ENCODE measurements at regions not wholly inside any gene's neighbourhood (a gene's known extent, or its start where the extent isn't known, plus 50 kb on each side); places are given as distances from the start of the nearest gene placed in this dataset.

- no peak overlapping the region for H3K4me3 ChIP-seq
- no peaks in the 10 kb centered on the region for H3K27me3 ChIP-seq
- H3K36me3 ChIP-seq (replicated peaks in 1 of 2; ENCODE audit: insufficient read depth in 1 of 2, low read depth in 2 of 2): no peaks in the 10 kb centered on the region
- intact Hi-C loops (cut with DNase I): no loop called here
- no peak overlapping the region for H3K27ac ChIP-seq
- DNase-seq (no peak), ATAC-seq (no peak)
- H3K4me1 ChIP-seq: no peaks in the 10 kb centered on the region
- H3K9me3 ChIP-seq: no peaks in the 10 kb centered on the region
- TF ChIP-seq POLR2A (IDR thresholded peaks at IDR 0.05) (no peak), CTCF (IDR thresholded peaks at IDR 0.05) (no peak)
Measured at GRCh38 chr10:62580396-62580795, 206.2 kb downstream of the ZNF365 start.

- Histone ChIP-seq H3K27ac (no peak overlapping the region), H3K4me1 (no peaks in the 10 kb centered on the region), H3K4me3 (no peak overlapping the region), H3K36me3 (replicated peaks in 1 of 2; ENCODE audit: insufficient read depth in 1 of 2, low read depth in 2 of 2) (no peaks in the 10 kb centered on the region), H3K27me3 (no peaks in the 10 kb centered on the region), H3K9me3 (no peaks in the 10 kb centered on the region)
- DNase-seq (no peak), ATAC-seq (no peak)
- no peak for TF ChIP-seq POLR2A (IDR thresholded peaks at IDR 0.05)
- WGBS, 2 donors: 57 to 63% methylated on average over 3 of the region's 3 CpGs
- intact Hi-C loops (cut with DNase I): no loop called here
Measured at GRCh38 chr10:62581351-62581750, 207.2 kb downstream of the ZNF365 start.

- ATAC-seq: no peak
Measured at GRCh38 chr10:62582101-62582705, 208.0 kb downstream of the ZNF365 start.

GRCh38 chr10:62582804-62583208, 208.6 kb downstream of the ZNF365 start:
- H3K4me3 ChIP-seq: no peak overlapping the region
- no peak overlapping the region for H3K27ac ChIP-seq
- no peaks in the 10 kb centered on the region for H3K36me3 ChIP-seq (replicated peaks in 1 of 2; ENCODE audit: insufficient read depth in 1 of 2, low read depth in 2 of 2)
- ATAC-seq: peak; percentile 53
- 53 to 65% methylated on average over 6 to 7 of the region's 7 CpGs for WGBS, 2 donors
- no peaks in the 10 kb centered on the region for H3K4me1 ChIP-seq
- no peaks in the 10 kb centered on the region for H3K9me3 ChIP-seq
- intact Hi-C loops (cut with DNase I): no loop called here
- TF ChIP-seq POLR2A (IDR thresholded peaks at IDR 0.05): no peak
- no peak for TF ChIP-seq CTCF (IDR thresholded peaks at IDR 0.05)
- peak; percentile 16 to 45 (median 27) for DNase-seq
- H3K27me3 ChIP-seq: no peaks in the 10 kb centered on the region

More at GRCh38 chr10:62582101-62582705, 208.0 kb downstream of the ZNF365 start:
- no peaks in the 10 kb centered on the region for H3K36me3 ChIP-seq (replicated peaks in 1 of 2; ENCODE audit: insufficient read depth in 1 of 2, low read depth in 2 of 2)
- intact Hi-C loops (cut with DNase I): no loop called here
- 65 to 76% methylated on average over 4 of the region's 4 CpGs for WGBS, 2 donors
- no peak overlapping the region for H3K4me3 ChIP-seq
- TF ChIP-seq POLR2A (IDR thresholded peaks at IDR 0.05) (no peak), CTCF (IDR thresholded peaks at IDR 0.05) (no peak)
- no peaks in the 10 kb centered on the region for H3K9me3 ChIP-seq
- H3K4me1 ChIP-seq: no peaks in the 10 kb centered on the region
- H3K27ac ChIP-seq: no peak overlapping the region
- no peaks in the 10 kb centered on the region for H3K27me3 ChIP-seq
- DNase-seq: no peak

GRCh38 chr10:62583876-62584615, 209.9 kb downstream of the ZNF365 start:
- H3K9me3 ChIP-seq: no peaks in the 10 kb centered on the region
- no peak overlapping the region for H3K27ac ChIP-seq
- 70 to 77% methylated on average over 3 of the region's 3 CpGs for WGBS, 2 donors
- no peak for TF ChIP-seq POLR2A (IDR thresholded peaks at IDR 0.05)
- no peak for TF ChIP-seq CTCF (IDR thresholded peaks at IDR 0.05)
- no peak overlapping the region for H3K4me3 ChIP-seq
- ATAC-seq: no peak
- no peak for DNase-seq
- intact Hi-C loops (cut with DNase I): no loop called here
- no peaks in the 10 kb centered on the region for H3K27me3 ChIP-seq
- no peaks in the 10 kb centered on the region for H3K4me1 ChIP-seq
- no peaks in the 10 kb centered on the region for H3K36me3 ChIP-seq (replicated peaks in 1 of 2; ENCODE audit: insufficient read depth in 1 of 2, low read depth in 2 of 2)

Data from body of pancreas (tissue), 4 donors.